HFF-Myc (cell line): ENCODE measurements at regions not wholly inside any gene's neighbourhood (a gene's known extent, or its start where the extent isn't known, plus 50 kb on each side); places are given as distances from the start of the nearest gene placed in this dataset.

Source experiments
- DNase-seq: peaks from one replicate; pipeline ENCODE4 v3.0.0-alpha.2; 2011; ENCODE audit warnings: low read depth; ENCODE audit errors: extremely low read depth
- H3K4me3 ChIP-seq: replicated peaks from 2 replicates; pipeline ENCODE4 v1.5.1; 2011; ENCODE audit warnings: low read depth, mild to moderate bottlenecking, control low read depth, low read length
- TF ChIP-seq, protein P1 (sequence below): IDR thresholded peaks from 2 replicates; pipeline ENCODE4 v1.5.1; 2012; ENCODE audit warnings: mild to moderate bottlenecking, low read depth, low read length, control low read depth; ENCODE audit errors: missing control alignments

- no peak overlapping the region for H3K4me3 ChIP-seq
- TF ChIP-seq, protein P1, sequence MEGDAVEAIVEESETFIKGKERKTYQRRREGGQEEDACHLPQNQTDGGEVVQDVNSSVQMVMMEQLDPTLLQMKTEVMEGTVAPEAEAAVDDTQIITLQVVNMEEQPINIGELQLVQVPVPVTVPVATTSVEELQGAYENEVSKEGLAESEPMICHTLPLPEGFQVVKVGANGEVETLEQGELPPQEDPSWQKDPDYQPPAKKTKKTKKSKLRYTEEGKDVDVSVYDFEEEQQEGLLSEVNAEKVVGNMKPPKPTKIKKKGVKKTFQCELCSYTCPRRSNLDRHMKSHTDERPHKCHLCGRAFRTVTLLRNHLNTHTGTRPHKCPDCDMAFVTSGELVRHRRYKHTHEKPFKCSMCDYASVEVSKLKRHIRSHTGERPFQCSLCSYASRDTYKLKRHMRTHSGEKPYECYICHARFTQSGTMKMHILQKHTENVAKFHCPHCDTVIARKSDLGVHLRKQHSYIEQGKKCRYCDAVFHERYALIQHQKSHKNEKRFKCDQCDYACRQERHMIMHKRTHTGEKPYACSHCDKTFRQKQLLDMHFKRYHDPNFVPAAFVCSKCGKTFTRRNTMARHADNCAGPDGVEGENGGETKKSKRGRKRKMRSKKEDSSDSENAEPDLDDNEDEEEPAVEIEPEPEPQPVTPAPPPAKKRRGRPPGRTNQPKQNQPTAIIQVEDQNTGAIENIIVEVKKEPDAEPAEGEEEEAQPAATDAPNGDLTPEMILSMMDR = no peak
- DNase-seq = no peak
Measured at GRCh38 chr17:77601054-77601979, 357.2 kb upstream of the TNRC6C start.

DNA sequence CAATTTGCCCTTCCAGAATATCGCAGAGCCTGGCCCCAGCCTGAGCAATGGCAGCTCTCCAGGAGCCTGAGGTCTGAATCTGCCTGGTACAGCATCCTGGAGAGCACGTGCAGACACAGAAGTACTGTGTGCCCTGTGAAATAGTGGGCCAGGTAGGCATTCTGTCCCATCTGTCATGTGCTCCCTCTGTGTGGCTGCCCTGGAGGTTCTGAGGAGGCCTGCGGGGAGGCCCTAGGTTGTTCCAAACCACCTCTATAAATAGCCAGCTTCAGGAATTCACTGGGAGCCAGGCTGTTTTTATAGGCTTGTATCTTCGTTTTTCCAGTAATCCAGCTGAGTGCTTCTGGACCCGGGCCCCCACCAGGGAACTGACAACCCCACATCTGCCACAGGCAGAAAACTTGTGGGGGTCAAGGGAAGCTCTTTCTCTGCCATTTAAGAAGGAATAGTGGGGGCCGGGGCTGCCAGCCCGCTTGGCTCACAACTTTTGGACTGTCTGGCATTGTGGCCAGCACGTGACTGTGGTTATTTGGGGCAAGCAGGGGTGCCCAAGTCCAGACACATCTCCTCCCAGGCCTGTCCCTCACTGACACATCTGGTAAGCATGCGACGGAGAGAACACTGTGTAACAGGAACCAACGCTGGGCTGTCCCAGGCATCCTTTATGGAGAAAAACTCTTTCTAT is 356.3 kb upstream of the TNRC6C start:
- no peak overlapping the region for H3K4me3 ChIP-seq
- TF ChIP-seq, protein P1 = no peak
- peak; percentile 77 for DNase-seq

- TF ChIP-seq, protein P1 = no peak
- no peak for DNase-seq
- no peak overlapping the region for H3K4me3 ChIP-seq
Measured at GRCh38 chr17:77602883-77603640, 355.4 kb upstream of the TNRC6C start.

DNA sequence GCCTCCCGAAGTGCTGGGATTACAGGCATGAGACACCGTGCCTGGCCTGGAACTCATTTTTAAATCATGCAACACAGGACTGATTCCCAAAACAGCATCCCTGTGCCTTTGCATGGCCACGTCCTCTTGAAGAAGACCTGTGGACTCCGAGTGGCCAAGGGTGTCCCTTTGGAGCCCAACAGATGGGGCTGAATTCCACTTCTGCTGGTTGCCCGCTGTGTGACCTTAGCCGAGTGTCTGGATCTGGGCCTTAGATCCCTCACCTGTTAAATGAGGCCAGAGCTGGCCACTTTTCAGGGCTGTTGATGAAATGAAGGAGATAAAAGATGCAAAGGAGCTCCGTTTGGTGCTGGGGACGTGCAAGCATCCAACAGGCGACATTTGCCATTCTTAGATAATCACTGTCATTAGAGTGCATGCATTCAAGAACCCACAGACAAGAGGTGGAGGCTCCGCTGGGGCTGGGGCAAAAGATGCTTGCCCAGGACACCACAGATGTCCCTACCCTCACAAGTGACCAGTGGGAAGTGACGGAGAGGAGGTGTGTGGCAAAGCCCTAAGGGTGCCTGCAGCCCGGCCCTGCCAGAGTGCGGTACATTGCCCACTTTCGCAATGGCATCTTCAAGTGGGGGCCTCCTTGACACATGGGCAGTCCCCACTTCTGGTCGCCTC is 354.1 kb upstream of the TNRC6C start:
- TF ChIP-seq, protein P1 = no peak
- no peak for DNase-seq
- H3K4me3 ChIP-seq = no peak overlapping the region

- TF ChIP-seq, protein P1 = no peak
- H3K4me3 ChIP-seq = no peak overlapping the region
- no peak for DNase-seq
Measured at GRCh38 chr17:77604973-77605313, 353.6 kb upstream of the TNRC6C start.

- H3K4me3 ChIP-seq = no peak overlapping the region
- no peak for DNase-seq
- TF ChIP-seq, protein P1 = no peak
Measured at GRCh38 chr17:77606146-77606864, 352.2 kb upstream of the TNRC6C start.
